HG02798 (cell line): ENCODE measurements at regions not wholly inside any gene's neighbourhood (a gene's known extent, or its start where the extent isn't known, plus 50 kb on each side); places are given as distances from the start of the nearest gene placed in this dataset.

Experiments
- ATAC-seq: cut with Tn5 transposase; IDR thresholded peaks from one replicate; pipeline ENCODE4 v1.9.1; 2021; ENCODE audit warnings: mild to moderate bottlenecking; ENCODE audit not compliant: unreplicated experiment, poor library complexity

GRCh38 chr6:6704103-6705060 lies 115.9 kb downstream of the LY86 start:
- ATAC-seq = no peak

GRCh38 chr6:6705061-6705425 lies 116.5 kb downstream of the LY86 start:
- no peak for ATAC-seq

GRCh38 chr6:6705915-6706675 lies 117.6 kb downstream of the LY86 start:
- ATAC-seq = no peak

- no peak for ATAC-seq
Observed at GRCh38 chr6:6707143-6707542, 118.6 kb downstream of the LY86 start.

GRCh38 chr6:6709106-6709505 lies 120.6 kb downstream of the LY86 start:
- ATAC-seq = no peak

GRCh38 chr6:6711031-6711785 lies 122.7 kb downstream of the LY86 start:
- ATAC-seq = no peak

- no peak for ATAC-seq
Observed at GRCh38 chr6:6711832-6712448, 123.4 kb downstream of the LY86 start.

- ATAC-seq = no peak
Observed at GRCh38 chr6:6712449-6713403, 124.2 kb downstream of the LY86 start.

- no peak for ATAC-seq
Observed at GRCh38 chr6:6713657-6714056, 125.1 kb downstream of the LY86 start.

- ATAC-seq = no peak
Observed at GRCh38 chr6:6714118-6714897, 125.8 kb downstream of the LY86 start.

GRCh38 chr6:6714953-6715352 lies 126.4 kb downstream of the LY86 start:
- no peak for ATAC-seq

- ATAC-seq = no peak
Observed at GRCh38 chr6:6715465-6715864, 126.9 kb downstream of the LY86 start.

GRCh38 chr6:6716998-6717763 lies 128.7 kb downstream of the LY86 start:
- no peak for ATAC-seq

GRCh38 chr6:6717953-6718352 lies 129.4 kb downstream of the LY86 start:
- ATAC-seq = no peak

GRCh38 chr6:6721606-6722005 lies 133.1 kb downstream of the LY86 start:
- ATAC-seq = no peak

- no peak for ATAC-seq
Observed at GRCh38 chr6:6722195-6722594, 133.7 kb downstream of the LY86 start.

GRCh38 chr6:6723361-6723760 lies 134.8 kb downstream of the LY86 start:
- no peak for ATAC-seq
